Rectal smooth muscle tissue (tissue), 1 donor: ENCODE measurements at regions not wholly inside any gene's neighbourhood (a gene's known extent, or its start where the extent isn't known, plus 50 kb on each side); places are given as distances from the start of the nearest gene placed in this dataset.

Experiments
- H3K27ac ChIP-seq: one replicate; pipeline ENCODE4 v1.7.0; 2013; ENCODE audit warnings: low read depth, low read length, inconsistent platforms
- H3K27me3 ChIP-seq: one replicate; pipeline ENCODE4 v1.7.0; 2013; ENCODE audit warnings: low read length; ENCODE audit not compliant: control insufficient read depth, insufficient read depth
- H3K36me3 ChIP-seq: one replicate; pipeline ENCODE4 v1.7.0; 2013; ENCODE audit warnings: low read length; ENCODE audit not compliant: control insufficient read depth, insufficient read depth
- H3K4me1 ChIP-seq: one replicate; pipeline ENCODE4 v1.7.0; 2013; ENCODE audit warnings: low read length; ENCODE audit not compliant: control insufficient read depth, insufficient read depth
- H3K4me3 ChIP-seq: one replicate; pipeline ENCODE4 v1.7.0; 2013; ENCODE audit warnings: low read length
- H3K9ac ChIP-seq: one replicate; pipeline ENCODE4 v1.7.0; 2013; ENCODE audit warnings: low read length

- H3K4me3 ChIP-seq, result no peak overlapping the region
- H3K9ac ChIP-seq, result no peak overlapping the region
- H3K36me3 ChIP-seq, result no peaks in the 10 kb centered on the region
- peaks cover 4% of the 10 kb centered on the region for H3K4me1 ChIP-seq
- no peaks in the 10 kb centered on the region for H3K27me3 ChIP-seq
- no peak overlapping the region for H3K27ac ChIP-seq
These were observed 157.2 kb downstream of the CD83 start for GRCh38 chr6:14274546-14275492.

- H3K4me1 ChIP-seq, result peaks cover 4% of the 10 kb centered on the region
These were observed 157.9 kb downstream of the CD83 start for GRCh38 chr6:14275493-14275851.

GRCh38 chr6:14276071-14276470 is 158.5 kb downstream of the CD83 start:
- Histone ChIP-seq H3K4me3 (no peak overlapping the region), H3K36me3 (no peaks in the 10 kb centered on the region), H3K9ac (no peak overlapping the region), H3K27ac (no peak overlapping the region), H3K27me3 (no peaks in the 10 kb centered on the region), H3K4me1 (peaks cover 4% of the 10 kb centered on the region)

More at GRCh38 chr6:14275493-14275851, 157.9 kb downstream of the CD83 start:
- Histone ChIP-seq H3K36me3 (no peaks in the 10 kb centered on the region), H3K27me3 (no peaks in the 10 kb centered on the region), H3K27ac (no peak overlapping the region), H3K4me3 (no peak overlapping the region), H3K9ac (no peak overlapping the region)

- Histone ChIP-seq H3K4me3 (no peak overlapping the region), H3K9ac (no peak overlapping the region), H3K4me1 (peaks cover 4% of the 10 kb centered on the region), H3K36me3 (no peaks in the 10 kb centered on the region), H3K27me3 (no peaks in the 10 kb centered on the region), H3K27ac (no peak overlapping the region)
These were observed 159.3 kb downstream of the CD83 start for GRCh38 chr6:14276667-14277404.

GRCh38 chr6:14277405-14277930 is 159.9 kb downstream of the CD83 start:
- Histone ChIP-seq H3K36me3 (no peaks in the 10 kb centered on the region), H3K4me3 (no peak overlapping the region), H3K9ac (no peak overlapping the region), H3K27me3 (no peaks in the 10 kb centered on the region), H3K27ac (no peak overlapping the region), H3K4me1 (peaks cover 4% of the 10 kb centered on the region)

GRCh38 chr6:14278006-14278405 is 160.4 kb downstream of the CD83 start:
- Histone ChIP-seq H3K9ac (no peak overlapping the region), H3K27me3 (no peaks in the 10 kb centered on the region), H3K27ac (no peak overlapping the region), H3K4me1 (peaks cover 4% of the 10 kb centered on the region), H3K4me3 (no peak overlapping the region), H3K36me3 (no peaks in the 10 kb centered on the region)

- no peak overlapping the region for H3K27ac ChIP-seq
These were observed 160.9 kb downstream of the CD83 start for GRCh38 chr6:14278446-14278845.

GRCh38 chr6:14280006-14280510 is 162.5 kb downstream of the CD83 start:
- H3K4me3 ChIP-seq, result no peak overlapping the region
- peaks cover 4% of the 10 kb centered on the region for H3K4me1 ChIP-seq
- H3K27ac ChIP-seq, result no peak overlapping the region
- H3K27me3 ChIP-seq, result no peaks in the 10 kb centered on the region
- no peak overlapping the region for H3K9ac ChIP-seq
- no peaks in the 10 kb centered on the region for H3K36me3 ChIP-seq

More at GRCh38 chr6:14278446-14278845, 160.9 kb downstream of the CD83 start:
- Histone ChIP-seq H3K4me1 (peaks cover 4% of the 10 kb centered on the region), H3K9ac (no peak overlapping the region), H3K27me3 (no peaks in the 10 kb centered on the region), H3K36me3 (no peaks in the 10 kb centered on the region), H3K4me3 (no peak overlapping the region)

- Histone ChIP-seq H3K4me3 (no peak overlapping the region), H3K4me1 (peaks cover 4% of the 10 kb centered on the region), H3K27me3 (no peaks in the 10 kb centered on the region), H3K27ac (no peak overlapping the region), H3K9ac (no peak overlapping the region), H3K36me3 (no peaks in the 10 kb centered on the region)
These were observed 163.3 kb downstream of the CD83 start for GRCh38 chr6:14280766-14281293.

- no peak overlapping the region for H3K4me3 ChIP-seq
- H3K27ac ChIP-seq, result no peak overlapping the region
- H3K27me3 ChIP-seq, result no peaks in the 10 kb centered on the region
- no peak overlapping the region for H3K9ac ChIP-seq
- no peaks in the 10 kb centered on the region for H3K4me1 ChIP-seq
- no peaks in the 10 kb centered on the region for H3K36me3 ChIP-seq
These were observed 164.5 kb downstream of the CD83 start for GRCh38 chr6:14281811-14282660.

- Histone ChIP-seq H3K27me3 (no peaks in the 10 kb centered on the region), H3K36me3 (no peaks in the 10 kb centered on the region), H3K4me3 (no peak overlapping the region), H3K4me1 (no peaks in the 10 kb centered on the region), H3K9ac (no peak overlapping the region), H3K27ac (no peak overlapping the region)
These were observed 165.4 kb downstream of the CD83 start for GRCh38 chr6:14282854-14283505.
